Fibroblast of gingiva (primary cell): ENCODE measurements at regions not wholly inside any gene's neighbourhood (a gene's known extent, or its start where the extent isn't known, plus 50 kb on each side); places are given as distances from the start of the nearest gene placed in this dataset.
"Not testable (repeated sequence)": the region's sequence is repeated elsewhere in the genome, so short reads cannot be mapped to it uniquely, and the experiment has no call there.

Experiments used
- DNase-seq: peaks from one replicate; pipeline ENCODE4 v3.0.0-alpha.2; 2011; ENCODE audit warnings: low read depth

GRCh38 chr7:81181066-81181465, 262.2 kb upstream of the SEMA3C start:
- DNase-seq, result no peak

DNA sequence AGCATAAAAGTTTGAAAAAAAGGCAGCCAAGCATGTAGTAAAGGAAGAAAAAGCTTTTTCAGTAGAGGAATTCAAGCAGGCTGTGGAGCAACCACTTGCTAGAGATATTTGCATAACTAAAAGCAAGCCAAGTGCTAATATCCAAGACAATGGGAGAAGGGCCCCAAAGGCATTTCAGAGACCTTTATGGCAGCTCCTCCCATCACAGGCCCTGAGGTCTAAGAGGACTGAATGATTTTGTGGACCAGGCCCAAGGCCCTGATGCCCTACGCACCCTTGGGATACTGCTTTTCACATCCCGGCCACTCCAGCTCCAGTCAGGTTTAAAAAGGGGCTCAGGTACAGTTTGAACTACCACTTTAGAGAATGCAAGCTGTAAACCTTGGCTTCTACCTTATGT, 261.7 kb upstream of the SEMA3C start:
- DNase-seq, result no peak

- no peak for DNase-seq
These were observed 256.6 kb upstream of the SEMA3C start for GRCh38 chr7:81175275-81175940.

DNA sequence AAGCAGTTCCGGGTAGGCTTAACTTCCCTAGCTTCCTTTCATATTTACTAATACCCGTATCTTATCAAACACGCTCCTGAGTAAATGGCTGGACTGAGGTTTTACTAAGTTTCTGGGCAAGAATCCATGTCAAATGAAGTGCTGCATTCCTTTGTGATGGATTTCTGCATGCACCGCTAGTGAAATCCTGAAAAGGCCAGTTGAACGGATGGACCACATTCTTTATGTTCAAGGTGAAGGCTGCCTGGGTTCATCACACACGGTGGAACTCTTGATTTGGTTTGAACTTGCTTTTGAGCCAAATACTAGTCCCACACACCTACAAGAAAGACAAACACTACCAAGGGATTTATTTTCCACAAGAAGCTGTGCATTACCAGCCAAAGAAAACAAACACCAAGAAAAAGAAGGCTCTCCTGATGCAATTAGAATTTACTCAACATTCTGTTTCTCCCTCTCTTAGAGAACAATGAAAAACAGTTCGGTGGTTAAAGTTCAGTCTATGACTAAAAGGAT, 255.0 kb upstream of the SEMA3C start:
- peak; percentile 72 for DNase-seq

DNA sequence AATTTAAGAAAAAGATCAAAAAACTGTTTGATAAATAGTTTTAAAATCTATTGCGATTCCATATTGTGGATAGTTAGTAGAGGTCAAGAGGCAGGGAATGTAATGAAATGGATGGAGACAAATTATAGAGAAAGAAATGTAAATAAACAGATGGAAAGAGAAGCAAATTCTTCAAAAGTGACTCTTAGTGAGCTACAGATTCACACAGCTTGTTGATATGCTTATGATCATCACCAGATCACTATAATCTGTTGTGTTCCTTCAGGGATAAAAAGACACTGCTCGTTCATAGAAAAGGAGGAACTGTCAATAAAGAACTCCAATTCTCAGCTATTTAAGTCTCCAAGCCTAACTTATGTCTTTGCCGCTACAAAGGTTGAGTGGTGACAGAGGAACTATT, 251.4 kb upstream of the SEMA3C start:
- no peak for DNase-seq

DNA sequence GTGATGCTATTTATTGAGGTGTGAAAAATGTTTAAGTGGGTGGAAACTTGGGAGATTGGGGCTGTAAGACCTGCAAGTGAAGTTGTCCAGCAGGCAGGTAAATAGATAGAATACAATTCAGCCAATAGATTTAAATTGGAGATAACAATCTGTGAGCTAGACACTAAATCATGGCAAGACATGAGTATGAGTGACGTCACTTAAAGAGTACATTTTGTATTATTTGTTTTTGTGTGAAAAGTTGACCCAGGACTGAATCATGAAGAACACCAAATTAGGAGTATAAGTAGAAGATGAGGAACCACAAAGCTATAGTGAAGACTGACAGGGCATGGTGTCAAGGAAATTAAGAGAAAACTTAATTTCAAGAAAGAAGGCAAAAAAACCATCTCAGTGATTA, 249.1 kb upstream of the SEMA3C start:
- no peak for DNase-seq

GRCh38 chr7:81165070-81165469, 246.2 kb upstream of the SEMA3C start:
- no peak for DNase-seq

- DNase-seq, result no peak
These were observed 244.1 kb upstream of the SEMA3C start for GRCh38 chr7:81162771-81163525.

GRCh38 chr7:81162234-81162633, 243.4 kb upstream of the SEMA3C start:
- no peak for DNase-seq

GRCh38 chr7:81161451-81162075, 242.7 kb upstream of the SEMA3C start:
- peak; percentile 87 for DNase-seq

- no peak for DNase-seq
These were observed 240.6 kb upstream of the SEMA3C start for GRCh38 chr7:81159402-81159801.

- no peak for DNase-seq
These were observed 239.3 kb upstream of the SEMA3C start for GRCh38 chr7:81158189-81158588.

DNA sequence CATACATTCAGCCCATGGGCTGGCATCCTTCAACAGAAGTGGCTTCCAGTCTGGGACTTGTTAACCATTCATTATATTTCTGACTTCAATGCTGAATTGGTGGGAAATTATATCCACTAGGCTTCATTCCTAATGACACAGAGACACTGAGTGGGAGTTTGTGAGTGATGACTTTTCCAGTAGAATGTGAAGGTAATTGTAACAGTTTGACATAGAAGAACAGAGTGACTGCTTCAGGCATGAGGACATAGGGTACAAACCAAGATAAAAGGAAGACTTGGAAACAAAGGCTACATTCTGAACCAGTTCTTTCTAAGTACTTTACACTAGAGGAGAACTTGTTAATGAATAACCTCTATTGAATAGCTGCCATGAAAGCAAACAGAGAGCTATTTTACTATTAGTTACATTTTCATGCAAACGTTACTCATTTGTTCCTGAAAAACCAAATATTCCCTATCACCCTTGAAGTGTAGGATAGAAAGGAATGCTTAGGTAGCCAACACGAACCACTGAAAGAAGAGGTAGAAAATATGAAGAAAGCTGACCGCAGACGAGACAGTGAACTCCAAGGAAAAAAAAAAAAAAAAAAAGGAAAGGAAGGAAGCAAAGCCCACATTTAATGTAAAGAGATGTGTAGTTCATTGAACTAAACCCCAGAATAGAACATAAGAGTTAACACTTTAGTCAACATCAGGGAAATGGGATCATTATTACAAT, 237.0 kb upstream of the SEMA3C start:
- no peak for DNase-seq

DNA sequence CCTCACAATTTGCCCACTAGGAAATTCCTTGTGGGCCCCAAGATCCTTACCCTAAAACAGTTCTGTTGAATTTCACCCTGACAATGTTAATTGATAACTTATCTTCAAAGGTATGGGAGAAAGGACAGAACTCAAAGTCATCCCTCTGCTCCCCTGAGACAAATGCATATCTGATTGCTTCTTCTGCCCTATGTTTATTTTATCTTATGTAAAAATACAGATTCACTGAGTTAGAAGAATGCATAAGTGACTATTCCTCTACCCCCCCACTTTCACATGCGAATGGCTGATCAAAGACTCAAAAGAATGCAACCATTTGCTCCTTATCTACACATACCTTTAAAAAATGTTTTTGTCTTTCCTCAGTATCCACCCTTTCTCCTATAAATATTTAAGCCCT, 235.7 kb upstream of the SEMA3C start:
- DNase-seq, result no peak

DNA sequence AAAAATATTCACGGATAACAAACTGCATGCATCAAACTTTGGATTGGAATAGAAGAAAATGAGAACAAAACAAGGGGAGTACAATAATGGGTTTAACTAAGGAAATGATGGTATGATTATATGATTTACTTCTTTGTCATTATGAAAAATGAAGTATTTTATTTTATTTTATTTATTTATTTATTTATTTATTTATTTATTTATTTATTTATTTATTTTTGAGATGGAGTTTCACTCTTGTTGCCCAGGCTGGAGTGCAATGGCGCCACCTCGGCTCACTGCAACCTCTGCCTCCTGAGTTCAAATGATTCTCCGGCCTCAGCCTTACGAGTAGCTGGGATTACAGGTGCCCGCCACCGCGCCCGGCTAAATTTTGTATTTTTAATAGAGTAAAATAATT, 234.1 kb upstream of the SEMA3C start:
- DNase-seq, result not testable (repeated sequence)

DNA sequence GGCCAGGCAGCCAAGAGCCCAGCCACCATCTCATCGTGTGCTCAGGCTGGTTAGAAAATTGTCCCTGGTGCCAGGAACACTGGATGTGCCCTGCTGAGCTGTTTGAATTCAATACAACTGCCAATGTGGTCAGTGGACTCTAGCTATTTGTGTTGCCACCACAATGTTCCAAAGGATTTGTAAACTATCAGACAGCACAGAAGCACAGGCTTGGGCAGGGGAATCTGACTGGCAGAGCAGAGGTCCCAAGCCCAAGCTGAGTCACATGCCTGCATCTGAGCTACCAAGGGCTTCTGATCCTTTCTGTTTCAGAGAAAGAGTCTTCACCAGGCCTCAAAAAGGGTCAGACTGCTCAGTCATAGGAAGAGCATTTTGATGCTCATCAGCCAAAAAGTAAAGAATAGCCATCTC, 232.1 kb upstream of the SEMA3C start:
- peak; percentile 37 for DNase-seq

DNA sequence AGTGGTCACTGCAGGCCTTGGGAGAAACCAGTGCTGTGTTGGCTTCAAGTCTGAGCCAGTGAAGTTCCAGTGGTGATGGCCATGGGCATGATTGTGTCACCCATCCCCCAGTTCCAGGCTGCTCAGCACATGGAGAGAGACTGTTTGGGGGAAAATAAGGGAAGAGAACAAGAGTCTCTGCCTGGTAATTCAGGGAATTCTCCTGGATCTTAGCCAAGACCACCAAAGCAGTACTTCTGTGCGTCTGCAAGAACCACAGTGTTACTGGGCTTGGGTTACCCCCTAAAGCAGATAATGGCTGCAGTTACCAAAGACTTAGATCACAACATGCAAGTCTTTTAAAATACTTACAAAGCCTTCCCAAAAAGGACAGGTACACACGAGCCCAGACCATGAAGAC, 225.0 kb upstream of the SEMA3C start:
- DNase-seq, result no peak

DNA sequence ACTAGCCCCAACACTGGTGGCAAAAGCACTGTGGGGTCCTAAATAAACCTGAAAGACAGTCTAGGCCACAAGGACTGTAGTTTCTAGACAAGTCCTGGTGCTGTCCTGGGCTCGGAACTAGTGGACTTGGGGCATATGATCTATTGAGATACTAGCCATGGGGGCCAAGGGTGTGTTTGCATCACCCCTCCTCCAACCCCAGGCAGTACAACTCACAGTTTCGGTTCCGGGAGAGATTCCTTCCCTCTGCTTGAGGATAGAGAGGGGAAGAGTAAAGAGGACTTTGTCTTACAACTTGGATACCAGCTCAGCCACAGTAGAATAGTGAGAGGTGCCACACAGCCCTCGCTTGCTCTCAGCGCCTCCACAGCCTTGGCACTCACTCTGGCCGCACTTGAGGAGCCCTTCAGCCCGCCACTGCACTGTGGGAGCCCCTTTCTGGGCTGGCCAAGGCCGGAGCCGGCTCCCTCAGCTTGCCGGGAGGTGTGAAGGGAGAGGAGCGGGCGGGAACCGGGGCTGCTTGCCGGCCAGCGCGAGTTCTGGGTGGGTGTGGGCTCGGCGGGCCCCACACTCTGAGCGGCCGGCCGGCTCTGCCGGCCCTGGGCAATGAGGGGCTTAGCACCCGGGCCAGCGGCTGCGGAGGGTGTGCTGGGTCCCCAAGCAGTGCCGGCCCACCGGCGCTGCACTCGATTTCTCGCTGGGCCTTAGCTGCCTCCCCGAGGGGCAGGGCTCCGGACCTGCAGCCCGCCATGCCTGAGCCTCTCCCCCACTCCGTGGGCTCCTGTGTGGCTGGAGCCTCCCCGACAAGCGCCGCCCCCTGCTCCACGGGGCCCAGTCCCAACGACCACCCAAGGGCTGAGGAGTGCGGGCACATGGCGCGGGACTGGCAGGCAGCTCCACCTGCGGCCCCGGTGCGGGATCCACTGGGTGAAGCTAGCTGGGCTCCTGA, 222.7 kb upstream of the SEMA3C start:
- DNase-seq, result not testable (repeated sequence)

DNA sequence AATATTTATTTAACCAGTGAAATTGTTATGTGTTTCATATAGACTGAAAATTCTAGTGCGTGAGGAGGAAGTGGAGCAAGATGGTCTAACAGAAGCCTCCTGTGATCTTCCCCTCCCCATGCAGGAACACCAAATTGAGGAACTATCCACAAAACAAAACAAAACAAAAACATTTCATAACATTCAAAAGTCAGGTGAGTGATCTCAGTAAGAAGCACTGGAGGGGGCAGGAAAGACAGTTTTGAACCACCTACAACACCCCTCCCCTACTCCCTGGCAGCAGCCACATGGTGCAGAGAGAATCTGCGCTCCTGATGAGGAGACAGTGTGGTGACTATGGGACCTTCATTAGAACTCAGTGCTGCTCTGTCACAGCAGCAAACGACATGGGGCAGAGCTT, 221.9 kb upstream of the SEMA3C start:
- no peak for DNase-seq

DNA sequence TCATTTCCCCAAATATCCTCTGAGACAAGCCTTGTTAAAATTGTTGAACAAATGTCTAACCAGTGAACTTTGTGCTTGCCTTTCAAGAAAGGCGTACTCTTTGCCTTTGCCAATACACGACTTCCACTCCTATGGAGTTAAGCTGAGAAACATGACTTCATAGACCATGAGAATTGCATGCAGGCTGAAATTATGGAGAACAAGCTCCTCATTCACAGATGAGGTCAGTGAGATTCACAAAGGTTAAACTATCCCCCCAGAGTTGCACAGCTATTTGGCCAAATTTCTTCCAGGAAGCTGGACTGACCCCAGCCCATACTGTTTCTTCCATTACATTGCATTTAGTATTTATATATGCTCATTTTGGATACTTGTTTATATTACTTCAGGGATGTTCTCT, 221.4 kb upstream of the SEMA3C start:
- no peak for DNase-seq

DNA sequence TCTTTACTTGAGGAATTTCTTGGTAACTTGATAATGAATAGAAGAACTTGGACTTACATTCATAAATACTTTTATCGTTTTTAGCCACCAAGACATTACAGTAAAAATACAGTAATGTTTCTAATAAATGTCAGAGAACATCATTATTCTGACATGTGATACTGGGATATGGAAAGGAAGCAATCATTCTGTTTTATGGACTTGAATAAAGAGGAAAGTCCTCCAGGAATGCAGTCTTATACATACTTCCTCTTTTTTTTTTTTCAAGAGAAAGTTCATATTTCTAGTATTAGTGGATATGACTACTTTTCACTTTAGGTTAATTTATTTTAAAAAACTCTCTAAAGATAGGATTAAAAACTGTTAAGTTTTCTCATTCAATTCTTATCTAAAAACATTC, 220.0 kb upstream of the SEMA3C start:
- no peak for DNase-seq
